LNCAP (cell line): ENCODE measurements at regions not wholly inside any gene's neighbourhood (a gene's known extent, or its start where the extent isn't known, plus 50 kb on each side); places are given as distances from the start of the nearest gene placed in this dataset.

ENCODE experiments used
- CTCF ChIP-seq: fragments of 450-650 bp; IDR thresholded peaks from 2 replicates; pipeline ENCODE4 v1.5.1; 2017; ENCODE audit warnings: mild to moderate bottlenecking

- no peak for TF ChIP-seq CTCF
Measured at GRCh38 chr3:139289860-139290524, 53.8 kb upstream of the MRPS22 start.

- TF ChIP-seq CTCF: no peak
Measured at GRCh38 chr3:139291276-139292051, 52.4 kb upstream of the MRPS22 start.

DNA sequence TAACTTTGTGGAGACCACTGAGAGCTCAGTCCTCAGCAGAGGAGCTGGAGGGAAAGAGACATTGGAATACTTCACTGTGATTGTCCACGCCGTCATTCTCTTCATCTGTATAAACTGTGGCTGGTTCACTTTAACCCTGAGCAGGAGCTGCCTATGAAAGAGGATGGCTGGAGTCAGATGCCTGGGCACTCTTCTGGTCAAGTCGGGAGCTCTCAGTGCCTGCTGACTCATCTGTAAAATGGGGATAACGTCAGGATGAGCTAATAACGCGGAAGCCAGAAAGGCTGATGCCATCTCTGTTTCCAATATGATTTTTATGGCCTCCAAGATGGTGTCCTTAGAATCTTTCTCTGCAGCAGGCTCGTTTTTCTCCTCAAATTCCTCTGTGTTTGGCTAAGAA, 51.6 kb upstream of the MRPS22 start:
- TF ChIP-seq CTCF: no peak

DNA sequence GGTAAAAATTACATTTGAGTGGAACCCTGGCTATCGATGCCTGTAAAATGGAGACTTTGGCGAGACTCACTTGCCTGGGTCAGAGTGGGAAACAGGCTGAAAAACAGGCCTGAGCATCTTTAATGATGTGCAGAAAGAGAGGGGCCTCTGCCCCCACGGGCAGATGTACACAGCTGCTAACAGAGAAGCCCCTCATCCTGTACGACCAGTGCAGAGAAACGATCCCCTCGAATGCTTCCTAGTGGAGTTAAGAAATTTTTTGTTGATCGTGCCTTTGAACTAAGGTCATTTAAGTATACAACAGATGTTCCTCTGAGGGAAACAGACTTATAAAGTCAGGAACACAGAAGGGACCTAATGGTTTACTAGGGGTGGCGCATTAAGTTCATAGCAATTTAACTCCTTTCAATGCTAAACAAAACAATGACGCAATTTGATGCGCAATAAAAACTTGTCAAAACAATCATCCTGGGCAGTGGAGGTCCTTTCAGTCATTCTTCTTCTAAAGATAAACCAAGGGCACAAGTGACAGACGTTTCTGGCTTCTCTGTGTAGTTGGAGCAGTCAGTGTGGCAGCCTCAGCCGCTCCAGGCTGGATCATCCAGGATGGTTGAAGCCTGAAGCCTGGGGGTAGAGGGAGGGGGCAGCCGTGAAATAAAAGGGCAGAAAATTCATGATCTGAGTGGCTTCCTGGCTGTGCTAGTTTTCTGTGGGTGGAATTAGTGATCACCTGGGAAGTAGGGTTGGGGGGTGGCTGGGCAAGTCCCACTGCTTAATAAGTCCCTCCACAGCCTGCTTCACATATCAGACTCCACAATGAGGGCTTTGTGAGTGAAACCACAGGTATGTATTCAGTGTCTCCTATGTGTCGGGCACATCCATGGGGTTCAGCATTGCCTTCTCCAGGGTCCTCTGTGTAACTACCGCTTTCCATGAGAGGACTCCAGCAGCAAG, 50.8 kb upstream of the MRPS22 start:
- no peak for TF ChIP-seq CTCF

DNA sequence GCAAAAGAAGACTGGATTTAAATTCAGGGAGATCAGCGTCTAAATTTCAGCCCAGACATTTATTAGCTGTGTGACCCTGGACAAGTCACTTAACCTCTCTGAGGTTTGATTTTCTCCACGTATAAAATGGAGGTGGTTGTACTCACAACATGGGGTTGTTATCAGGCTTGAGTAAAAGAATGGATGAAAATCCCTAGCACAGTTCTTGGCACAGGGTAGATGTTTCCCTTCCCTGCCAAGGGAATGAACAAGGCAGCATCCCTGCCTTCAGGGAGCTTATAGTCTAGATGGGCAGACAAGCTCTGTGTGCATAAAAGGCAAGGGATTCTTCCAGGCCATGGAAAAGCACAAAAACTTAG, 50.2 kb upstream of the MRPS22 start:
- TF ChIP-seq CTCF: no peak
